Upper lobe of left lung (tissue), 4 donors: ENCODE measurements at regions not wholly inside any gene's neighbourhood (a gene's known extent, or its start where the extent isn't known, plus 50 kb on each side); places are given as distances from the start of the nearest gene placed in this dataset.

ENCODE experiments used
- CTCF ChIP-seq, 6 experiments: fragments of 450-650 bp in 4 of 6; fragments of 200-600 bp in 2 of 6; sonication (generic) in 2 of 6; IDR thresholded peaks; one replicate each; pipeline ENCODE4 v1.5.1; 2016 to 2019; ENCODE audit warnings: antibody characterized with exemption in 6 of 6
- POLR2A ChIP-seq, 4 donors: fragments of 450-650 bp; IDR thresholded peaks; one replicate each; pipeline ENCODE4 v1.5.1; 2016 to 2017; ENCODE audit warnings: antibody characterized with exemption in 4 of 4, mild to moderate bottlenecking in 2 of 4
- POLR2AphosphoS5 ChIP-seq, 2 donors: sonication (generic); formaldehyde crosslinking; IDR thresholded peaks; one replicate each; pipeline ENCODE4 v1.5.1; 2017; ENCODE audit warnings: antibody characterized with exemption in 2 of 2

GRCh38 chr2:66698576-66699239 lies 263.8 kb downstream of the MEIS1 start:
- TF ChIP-seq CTCF (IDR thresholded peaks at IDR 0.05) (no peak), POLR2A (IDR thresholded peaks at IDR 0.05) (no peak), POLR2AphosphoS5 (IDR thresholded peaks at IDR 0.05) (no peak)
